ENCODE measurements at regions not wholly inside any gene's neighbourhood (a gene's known extent, or its start where the extent isn't known, plus 50 kb on each side); places are given as distances from the start of the nearest gene placed in this dataset.

DNA sequence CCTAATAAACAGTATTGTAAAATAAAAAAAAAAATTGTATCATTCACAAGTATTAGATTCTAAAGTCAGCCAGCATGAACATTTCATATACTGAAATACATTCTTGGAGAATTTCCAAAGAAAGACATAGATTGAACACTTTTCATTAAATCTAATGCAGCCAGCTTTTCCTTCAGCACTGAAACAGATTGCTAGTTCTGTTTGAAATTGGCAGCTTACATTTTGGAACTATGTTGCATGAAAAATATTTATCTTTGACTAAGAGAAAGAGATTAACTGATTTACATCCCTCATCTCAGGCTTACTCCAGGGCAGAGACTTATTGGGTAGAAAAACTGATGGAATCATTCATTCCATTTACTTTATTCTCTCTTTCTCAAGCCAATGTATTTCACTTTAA lies 272.7 kb downstream of the PDHA2 start:
- TF ChIP-seq, protein P1, sequence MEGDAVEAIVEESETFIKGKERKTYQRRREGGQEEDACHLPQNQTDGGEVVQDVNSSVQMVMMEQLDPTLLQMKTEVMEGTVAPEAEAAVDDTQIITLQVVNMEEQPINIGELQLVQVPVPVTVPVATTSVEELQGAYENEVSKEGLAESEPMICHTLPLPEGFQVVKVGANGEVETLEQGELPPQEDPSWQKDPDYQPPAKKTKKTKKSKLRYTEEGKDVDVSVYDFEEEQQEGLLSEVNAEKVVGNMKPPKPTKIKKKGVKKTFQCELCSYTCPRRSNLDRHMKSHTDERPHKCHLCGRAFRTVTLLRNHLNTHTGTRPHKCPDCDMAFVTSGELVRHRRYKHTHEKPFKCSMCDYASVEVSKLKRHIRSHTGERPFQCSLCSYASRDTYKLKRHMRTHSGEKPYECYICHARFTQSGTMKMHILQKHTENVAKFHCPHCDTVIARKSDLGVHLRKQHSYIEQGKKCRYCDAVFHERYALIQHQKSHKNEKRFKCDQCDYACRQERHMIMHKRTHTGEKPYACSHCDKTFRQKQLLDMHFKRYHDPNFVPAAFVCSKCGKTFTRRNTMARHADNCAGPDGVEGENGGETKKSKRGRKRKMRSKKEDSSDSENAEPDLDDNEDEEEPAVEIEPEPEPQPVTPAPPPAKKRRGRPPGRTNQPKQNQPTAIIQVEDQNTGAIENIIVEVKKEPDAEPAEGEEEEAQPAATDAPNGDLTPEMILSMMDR (conservative IDR thresholded peaks at IDR 0.05; ENCODE audit: low read depth) = no peak
- POLR2A ChIA-PET (ENCODE audit: low non-redundant PET) = interaction anchor here (0.6 kb wide), 1 partner anchor 8 kb away, joined by 3 read pairs; no protein-coding TSS in a partner anchor
- no peak for DNase-seq (ENCODE audit: low spot score)
- CTCF ChIA-PET = no interaction called here
- no peak overlapping the region for H3K27ac ChIP-seq

DNA sequence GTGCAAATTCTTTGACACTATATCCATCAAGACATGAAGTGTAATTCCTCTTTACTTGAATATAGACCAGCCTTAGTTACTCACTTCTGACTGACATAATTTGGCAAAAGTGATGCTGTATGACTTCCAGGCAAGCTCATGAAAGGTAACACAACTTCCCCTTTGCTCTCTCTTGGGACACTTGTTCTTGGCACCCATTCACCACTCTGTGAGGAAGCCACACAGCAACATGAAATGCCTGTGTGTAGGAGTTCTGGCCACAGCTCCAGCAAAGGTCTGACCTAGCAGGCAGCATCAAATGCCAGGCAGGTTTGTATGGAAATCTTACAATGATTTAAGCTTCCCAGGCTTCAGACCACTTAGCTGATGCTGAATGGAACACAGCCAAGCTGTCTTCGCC lies 280.3 kb downstream of the PDHA2 start:
- no peak for DNase-seq (ENCODE audit: low spot score)
- ChIA-PET POLR2A (ENCODE audit: low non-redundant PET) (interaction anchor here (0.6 kb wide), 1 partner anchor 8 kb away, joined by 3 read pairs; no protein-coding TSS in a partner anchor), CTCF (interaction anchor here (0.6 kb wide), 1 partner anchor 139 kb away, joined by 7 read pairs; no protein-coding TSS in a partner anchor)
- TF ChIP-seq, protein P1 (conservative IDR thresholded peaks at IDR 0.05; ENCODE audit: low read depth) = no peak
- H3K27ac ChIP-seq = no peak overlapping the region

DNA sequence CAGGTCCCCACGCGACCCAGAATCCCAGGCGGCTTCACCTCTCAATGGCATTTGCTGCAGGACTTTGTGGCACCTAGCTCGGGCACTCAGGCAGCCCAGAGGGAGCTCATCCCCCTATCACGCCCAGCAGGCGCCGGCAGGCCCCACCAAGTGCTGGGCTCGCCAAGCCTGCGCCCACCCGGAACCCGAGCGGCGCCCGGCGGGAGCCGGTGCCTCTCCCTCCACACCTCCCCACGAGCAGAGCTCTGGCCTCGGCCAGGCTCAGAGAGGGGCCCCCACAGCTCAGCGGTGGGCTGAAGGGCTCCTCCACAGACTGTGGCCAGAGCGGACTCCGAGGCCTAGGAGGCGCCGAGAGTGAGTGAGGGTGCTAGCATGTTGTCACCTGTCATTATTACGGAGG lies 286.3 kb downstream of the PDHA2 start:
- no peak for DNase-seq (ENCODE audit: low spot score)
- no peak overlapping the region for H3K27ac ChIP-seq
- POLR2A ChIA-PET (ENCODE audit: low non-redundant PET) = no interaction called here
- TF ChIP-seq, protein P1 (conservative IDR thresholded peaks at IDR 0.05; ENCODE audit: low read depth) = no peak
- CTCF ChIA-PET = interaction anchor here (0.6 kb wide), 3 partner anchors 103 to 1982 kb away, joined by 3 to 5 read pairs (median 3); no protein-coding TSS in a partner anchor

DNA sequence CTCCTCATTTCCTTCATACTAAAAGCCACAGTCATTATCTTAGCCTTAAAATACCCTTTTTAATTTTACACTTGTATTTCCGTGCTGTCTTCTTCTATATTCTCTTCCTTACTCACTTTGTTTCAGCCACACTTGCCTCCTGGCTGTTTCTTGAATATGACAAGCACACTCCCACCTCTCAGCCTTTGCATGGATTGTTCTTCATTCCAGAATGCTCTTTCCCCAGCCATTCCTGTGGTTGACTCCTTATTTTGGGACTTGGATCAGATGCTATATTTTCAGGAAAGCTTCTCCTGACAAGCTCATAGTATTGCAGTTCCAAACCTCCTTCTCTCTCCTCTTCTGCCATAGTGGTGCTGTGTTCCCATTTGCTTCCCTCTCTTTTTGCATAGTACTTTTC lies 291.3 kb downstream of the PDHA2 start:
- ChIA-PET POLR2A (ENCODE audit: low non-redundant PET) (no interaction called here), CTCF (no interaction called here)
- TF ChIP-seq, protein P1 (conservative IDR thresholded peaks at IDR 0.05; ENCODE audit: low read depth) = no peak
- no peak for DNase-seq (ENCODE audit: low spot score)
- no peak overlapping the region for H3K27ac ChIP-seq

DNA sequence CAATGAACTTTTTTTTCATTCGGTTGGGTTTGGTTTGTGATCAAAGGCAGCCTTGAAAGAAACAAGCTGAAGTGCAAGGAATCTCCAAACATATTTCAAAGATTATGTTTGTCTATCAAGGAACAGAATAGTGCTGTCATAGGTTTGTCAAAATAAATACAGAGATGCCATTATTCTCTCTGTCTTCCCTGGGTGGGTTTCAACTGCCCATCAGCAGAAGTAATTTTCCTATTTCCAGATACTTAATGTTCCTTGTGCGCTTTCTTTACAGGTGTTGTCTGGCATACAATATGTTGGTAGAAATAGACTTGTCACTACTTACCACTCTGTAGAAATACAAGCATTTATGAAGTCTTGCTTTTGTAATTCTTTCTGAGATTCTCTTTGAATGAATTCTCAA lies 294.9 kb downstream of the PDHA2 start:
- DNase-seq (ENCODE audit: low spot score) = no peak
- CTCF ChIA-PET = interaction anchor here (0.7 kb wide), 1 partner anchor 121 kb away, joined by 4 read pairs; no protein-coding TSS in a partner anchor
- TF ChIP-seq, protein P1 (conservative IDR thresholded peaks at IDR 0.05; ENCODE audit: low read depth) = no peak
- POLR2A ChIA-PET (ENCODE audit: low non-redundant PET) = no interaction called here
- no peak overlapping the region for H3K27ac ChIP-seq

GRCh38 chr4:96136056-96136455 lies 296.2 kb downstream of the PDHA2 start:
- POLR2A ChIA-PET (ENCODE audit: low non-redundant PET) = no interaction called here
- TF ChIP-seq, protein P1 (conservative IDR thresholded peaks at IDR 0.05; ENCODE audit: low read depth) = no peak
- no peak for DNase-seq (ENCODE audit: low spot score)
- CTCF ChIA-PET = no interaction called here
- no peak overlapping the region for H3K27ac ChIP-seq
